ENCODE measurements at regions not wholly inside any gene's neighbourhood (a gene's known extent, or its start where the extent isn't known, plus 50 kb on each side); places are given as distances from the start of the nearest gene placed in this dataset.

GRCh38 chr17:79242393-79242792 is 167.8 kb downstream of the ENGASE start:
- ATAC-seq (no peak; a peak in 1 of 6 replicates), DNase-seq (ENCODE audit: low read depth in 1 of 2, low spot score in 1 of 2) (no peak), FAIRE-seq (no peak)
- no peaks in the 10 kb centered on the region for H3K9me3 ChIP-seq
- no peaks in the 10 kb centered on the region for H3K4me1 ChIP-seq
- H3K4me2 ChIP-seq = no peak overlapping the region
- H3K4me3 ChIP-seq = no peak overlapping the region
- no peak overlapping the region for H3K27ac ChIP-seq
- ChIA-PET CTCF (interaction anchor here (0.6 to 2.0 kb wide), 3 partner anchors 17 to 526 kb away, joined by 3 to 4 read pairs (median 4); no protein-coding TSS in a partner anchor), POLR2A (no interaction called here)
- WGBS (ENCODE audit: missing lambda C conversion rate) = 73% methylated on average over 2 of the region's 2 CpGs
- TF ChIP-seq SMC3 (IDR thresholded peaks at IDR 0.05) (no peak), HDAC2 (IDR thresholded peaks at IDR 0.05) (no peak), NPAS2 (CRISPR knock-in tag; IDR thresholded peaks at IDR 0.05; ENCODE audit: borderline replicate concordance) (no peak), MAZ (IDR thresholded peaks at IDR 0.05; ENCODE audit: borderline replicate concordance, low read depth, low read length) (no peak), TP53 (CRISPR knock-in tag; IDR thresholded peaks at IDR 0.05) (no peak), HOXA7 (CRISPR knock-in tag; IDR thresholded peaks at IDR 0.05) (no peak), GATA3 (IDR thresholded peaks at IDR 0.05; ENCODE audit: borderline replicate concordance) (no peak), JUN (IDR thresholded peaks at IDR 0.05) (no peak), EHMT2 (IDR thresholded peaks at IDR 0.05; ENCODE audit: low read depth) (no peak), HOXB5 (CRISPR knock-in tag; IDR thresholded peaks at IDR 0.05) (no peak)

- Histone ChIP-seq H3K4me2 (no peak overlapping the region), H3K27ac (no peak overlapping the region), H3K4me1 (no peaks in the 10 kb centered on the region), H3K9me3 (no peaks in the 10 kb centered on the region), H3K4me3 (no peak overlapping the region)
- WGBS (ENCODE audit: missing lambda C conversion rate) = 83% methylated on average over 5 of the region's 5 CpGs
- ChIA-PET POLR2A (no interaction called here), CTCF (interaction anchor here (1.2 to 2.0 kb wide), 2 partner anchors 17 to 154 kb away, joined by 3 to 4 read pairs; no protein-coding TSS in a partner anchor)
- FAIRE-seq (no peak), ATAC-seq (no peak), DNase-seq (ENCODE audit: low read depth in 1 of 2, low spot score in 1 of 2) (no peak)
- no peak for TF ChIP-seq FOSL2 (IDR thresholded peaks at IDR 0.05)
- no peak for TF ChIP-seq FOSL2 (CRISPR knock-in tag; IDR thresholded peaks at IDR 0.05)
- TF ChIP-seq EHMT2 (IDR thresholded peaks at IDR 0.05; ENCODE audit: low read depth) = no peak
- no peak for TF ChIP-seq EP300 (IDR thresholded peaks at IDR 0.05)
- no peak for TF ChIP-seq NR3C1 (IDR thresholded peaks at IDR 0.05)
- no peak for TF ChIP-seq RARB (CRISPR knock-in tag; IDR thresholded peaks at IDR 0.05)
- TF ChIP-seq MAZ (IDR thresholded peaks at IDR 0.05; ENCODE audit: borderline replicate concordance, low read depth, low read length) = no peak
- no peak for TF ChIP-seq REST (IDR thresholded peaks at IDR 0.05)
- TF ChIP-seq FOSB (CRISPR knock-in tag; IDR thresholded peaks at IDR 0.05) = no peak
- TF ChIP-seq RCOR1 (IDR thresholded peaks at IDR 0.05; ENCODE audit: low read depth, low read length) = no peak
- no peak for TF ChIP-seq CHD2 (IDR thresholded peaks at IDR 0.05; ENCODE audit: low read length, partially characterized antibody)
- TF ChIP-seq MAX (IDR thresholded peaks at IDR 0.05) = no peak
- TF ChIP-seq HOXB13 (CRISPR knock-in tag; IDR thresholded peaks at IDR 0.05; ENCODE audit: low read depth) = no peak
- TF ChIP-seq RAD21 (conservative IDR thresholded peaks at IDR 0.05 in 1 of 2, IDR thresholded peaks at IDR 0.05 in 1 of 2) = no peak
- TF ChIP-seq PHF8 (IDR thresholded peaks at IDR 0.05; ENCODE audit: borderline replicate concordance, low read depth) = no peak
- no peak for TF ChIP-seq E2F6 (IDR thresholded peaks at IDR 0.05; ENCODE audit: borderline replicate concordance, low read depth)
- TF ChIP-seq ZC3H11A (IDR thresholded peaks at IDR 0.05) = no peak
- no peak for TF ChIP-seq SMC3 (IDR thresholded peaks at IDR 0.05)
Observed at GRCh38 chr17:79241616-79242015, 167.0 kb downstream of the ENGASE start.

Data from A549 (cell line).